HEK293 (cell line): ENCODE measurements at regions not wholly inside any gene's neighbourhood (a gene's known extent, or its start where the extent isn't known, plus 50 kb on each side); places are given as distances from the start of the nearest gene placed in this dataset.

Experiments used
- CTCF ChIA-PET: fragments of 350-600 bp; formaldehyde crosslinking; extraction: SDS; loops from one replicate; lab custom pipeline; 2021; ENCODE audit warnings: antibody characterized with exemption; lab: Yijun Ruan, JAX
- POLR2A ChIA-PET: fragments of 300-600 bp; formaldehyde crosslinking; extraction: SDS; loops from one replicate; lab custom pipeline; 2020; ENCODE audit warnings: antibody characterized with exemption, inconsistent platforms; lab: Yijun Ruan, JAX
- H3K27ac ChIP-seq: fragments of 200-500 bp; sonication (Bioruptor generic); 2 replicates; pipeline ENCODE4 v1.5.1; 2014; ENCODE audit warnings: low read depth, low read length, control low read depth, inconsistent platforms; ENCODE audit errors: extremely low read depth
- H3K36me3 ChIP-seq, 2 experiments: fragments of 200-500 bp in 1 of 2; sonication (Bioruptor generic) in 1 of 2; 1 replicate in 1 of 2; 2 replicates in 1 of 2; pipeline ENCODE4 v1.5.1; 2014 to 2017; ENCODE audit warnings: inconsistent platforms in 2 of 2, low read length in 2 of 2; ENCODE audit not compliant: control insufficient read depth in 2 of 2, insufficient read depth in 1 of 2
- H3K4me1 ChIP-seq: fragments of 200-500 bp; sonication (Bioruptor generic); 2 replicates; pipeline ENCODE4 v1.5.1; 2014; ENCODE audit warnings: mild to moderate bottlenecking, low read length, inconsistent platforms; ENCODE audit not compliant: control insufficient read depth, insufficient read depth
- H3K4me3 ChIP-seq: 2 replicates; pipeline ENCODE4 v1.5.1; 2011; ENCODE audit warnings: low read depth, mild to moderate bottlenecking, control low read depth, low read length, moderate library complexity
- H3K9me3 ChIP-seq: fragments of 200-500 bp; sonication (Bioruptor generic); 2 replicates; pipeline ENCODE4 v1.5.1; 2014; ENCODE audit warnings: low read depth, low read length, inconsistent platforms; ENCODE audit not compliant: control insufficient read depth, insufficient read depth
- GLI2 ChIP-seq: fragments of 450-650 bp; formaldehyde crosslinking; IDR thresholded peaks from 2 replicates; pipeline ENCODE4; 2017; ENCODE audit warnings: missing biosample characterization, missing genetic modification characterization, low read depth, borderline replicate concordance
- KLF9 ChIP-seq: fragments of 450-650 bp; formaldehyde crosslinking; IDR thresholded peaks from 2 replicates; pipeline ENCODE4 v1.5.1; 2016; ENCODE audit warnings: missing biosample characterization, missing genetic modification characterization, low read depth
- MZF1 ChIP-seq: fragments of 450-650 bp; formaldehyde crosslinking; IDR thresholded peaks from 2 replicates; pipeline ENCODE4 v1.5.1; 2017; ENCODE audit warnings: missing biosample characterization, missing genetic modification characterization, borderline replicate concordance
- ZBTB10 ChIP-seq: fragments of 450-650 bp; formaldehyde crosslinking; IDR thresholded peaks from 2 replicates; pipeline ENCODE4 v1.5.1; 2016; ENCODE audit warnings: missing biosample characterization, missing genetic modification characterization
- ZBTB17 ChIP-seq: fragments of 450-650 bp; formaldehyde crosslinking; IDR thresholded peaks from 2 replicates; pipeline ENCODE4 v1.5.1; 2016; ENCODE audit warnings: missing biosample characterization, missing genetic modification characterization
- ZBTB49 ChIP-seq: fragments of 450-650 bp; formaldehyde crosslinking; IDR thresholded peaks from 2 replicates; pipeline ENCODE4 v1.5.1; 2016; ENCODE audit warnings: missing biosample characterization, missing genetic modification characterization, low read depth
- ZBTB8A ChIP-seq: fragments of 450-650 bp; formaldehyde crosslinking; IDR thresholded peaks from 2 replicates; pipeline ENCODE4 v1.5.1; 2016; ENCODE audit warnings: missing biosample characterization, missing genetic modification characterization
- ZIC2 ChIP-seq: fragments of 450-650 bp; formaldehyde crosslinking; IDR thresholded peaks from 2 replicates; pipeline ENCODE4 v1.5.1; 2016; ENCODE audit warnings: missing biosample characterization, missing genetic modification characterization
- ZNF133 ChIP-seq: fragments of 450-650 bp; formaldehyde crosslinking; IDR thresholded peaks from 2 replicates; pipeline ENCODE4 v1.5.1; 2016; ENCODE audit warnings: missing biosample characterization, missing genetic modification characterization
- ZNF335 ChIP-seq: fragments of 450-650 bp; formaldehyde crosslinking; conservative IDR thresholded peaks from 2 replicates; pipeline ENCODE4 v1.5.1; 2016; ENCODE audit warnings: missing biosample characterization, missing genetic modification characterization
- ZNF354C ChIP-seq: fragments of 450-650 bp; formaldehyde crosslinking; IDR thresholded peaks from 2 replicates; pipeline ENCODE4 v1.5.1; 2016; ENCODE audit warnings: missing biosample characterization, missing genetic modification characterization, low read depth, borderline replicate concordance
- ZNF391 ChIP-seq: fragments of 450-650 bp; formaldehyde crosslinking; IDR thresholded peaks from 2 replicates; pipeline ENCODE4 v1.5.1; 2016; ENCODE audit warnings: low read depth, missing biosample characterization, missing genetic modification characterization, borderline replicate concordance
- ZNF488 ChIP-seq: fragments of 450-650 bp; formaldehyde crosslinking; IDR thresholded peaks from 2 replicates; pipeline ENCODE4 v1.5.1; 2016; ENCODE audit warnings: missing biosample characterization, missing genetic modification characterization
- ZNF514 ChIP-seq: fragments of 450-650 bp; formaldehyde crosslinking; IDR thresholded peaks from 2 replicates; pipeline ENCODE4 v1.5.1; 2016; ENCODE audit warnings: missing biosample characterization, missing genetic modification characterization
- ZNF600 ChIP-seq: fragments of 450-650 bp; formaldehyde crosslinking; IDR thresholded peaks from 2 replicates; pipeline ENCODE4 v1.5.1; 2016; ENCODE audit warnings: missing biosample characterization, missing genetic modification characterization
- ZNF629 ChIP-seq: fragments of 450-650 bp; formaldehyde crosslinking; IDR thresholded peaks from 2 replicates; pipeline ENCODE4 v1.5.1; 2017; ENCODE audit warnings: missing biosample characterization, missing genetic modification characterization
- ZNF701 ChIP-seq: fragments of 450-650 bp; formaldehyde crosslinking; IDR thresholded peaks from 2 replicates; pipeline ENCODE4 v1.5.1; 2016; ENCODE audit warnings: missing biosample characterization, missing genetic modification characterization
- ZNF704 ChIP-seq: fragments of 450-650 bp; formaldehyde crosslinking; IDR thresholded peaks from 2 replicates; pipeline ENCODE4 v1.5.1; 2016; ENCODE audit warnings: missing biosample characterization, missing genetic modification characterization
- TF ChIP-seq, protein P1 (sequence below): fragments of 450-650 bp; formaldehyde crosslinking; IDR thresholded peaks from 2 replicates; pipeline ENCODE4 v1.5.1; 2016; ENCODE audit warnings: missing biosample characterization, missing genetic modification characterization
- TF ChIP-seq, protein P2 (sequence below): fragments of 450-650 bp; formaldehyde crosslinking; IDR thresholded peaks from 2 replicates; pipeline ENCODE4 v1.5.1; 2016; ENCODE audit warnings: missing biosample characterization, missing genetic modification characterization

GRCh38 chr3:31043184-31043819 is 148.8 kb upstream of the GADL1 start (continued):
- no peak for TF ChIP-seq ZNF335 (tag by site-specific recombination)

GRCh38 chr3:31047673-31048072 is 153.2 kb upstream of the GADL1 start:
- H3K9me3 ChIP-seq: no peaks in the 10 kb centered on the region
- POLR2A ChIA-PET: no interaction called here
- no peak overlapping the region for H3K4me3 ChIP-seq
- H3K27ac ChIP-seq: no peak overlapping the region
- H3K4me1 ChIP-seq: no peaks in the 10 kb centered on the region
- CTCF ChIA-PET: no interaction called here
- no peaks in the 10 kb centered on the region for H3K36me3 ChIP-seq
- no peak for TF ChIP-seq ZBTB8A
- TF ChIP-seq KLF9 (tag by site-specific recombination): no peak
- no peak for TF ChIP-seq ZNF701 (tag by site-specific recombination)
- TF ChIP-seq ZNF514: no peak
- TF ChIP-seq, all 188 proteins: peak for 0

DNA sequence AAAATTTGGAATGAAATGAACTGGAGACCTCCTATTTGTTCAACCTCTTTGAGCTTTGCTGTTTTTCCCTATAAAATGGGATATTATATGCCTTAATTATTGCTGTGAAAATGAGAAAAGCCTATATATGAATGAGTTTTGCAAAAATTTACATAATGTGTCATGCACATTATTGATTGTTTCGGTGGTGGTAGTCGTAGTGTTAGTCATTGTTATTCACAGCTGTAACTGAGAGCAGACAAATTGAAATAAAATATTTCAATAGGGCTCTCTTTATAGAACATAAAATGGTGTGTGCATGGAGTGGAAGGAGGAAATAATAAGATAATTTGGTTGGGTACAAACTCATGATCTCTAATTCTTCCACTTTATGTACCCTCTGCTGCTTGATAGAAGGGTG is 153.7 kb upstream of the GADL1 start:
- Histone ChIP-seq H3K9me3 (no peaks in the 10 kb centered on the region), H3K27ac (no peak overlapping the region), H3K4me3 (no peak overlapping the region), H3K36me3 (no peaks in the 10 kb centered on the region), H3K4me1 (no peaks in the 10 kb centered on the region)
- TF ChIP-seq ZBTB17 (tag by site-specific recombination): no peak
- no peak for TF ChIP-seq ZNF354C (tag by site-specific recombination)
- TF ChIP-seq GLI2: no peak
- CTCF ChIA-PET: no interaction called here
- POLR2A ChIA-PET: no interaction called here

- Histone ChIP-seq H3K36me3 (no peaks in the 10 kb centered on the region), H3K9me3 (no peaks in the 10 kb centered on the region), H3K27ac (no peak overlapping the region), H3K4me3 (no peak overlapping the region), H3K4me1 (no peaks in the 10 kb centered on the region)
- no peak for TF ChIP-seq ZBTB49 (tag by site-specific recombination)
- TF ChIP-seq ZNF600: no peak
- TF ChIP-seq MZF1 (tag by site-specific recombination): no peak
- TF ChIP-seq, protein P1, sequence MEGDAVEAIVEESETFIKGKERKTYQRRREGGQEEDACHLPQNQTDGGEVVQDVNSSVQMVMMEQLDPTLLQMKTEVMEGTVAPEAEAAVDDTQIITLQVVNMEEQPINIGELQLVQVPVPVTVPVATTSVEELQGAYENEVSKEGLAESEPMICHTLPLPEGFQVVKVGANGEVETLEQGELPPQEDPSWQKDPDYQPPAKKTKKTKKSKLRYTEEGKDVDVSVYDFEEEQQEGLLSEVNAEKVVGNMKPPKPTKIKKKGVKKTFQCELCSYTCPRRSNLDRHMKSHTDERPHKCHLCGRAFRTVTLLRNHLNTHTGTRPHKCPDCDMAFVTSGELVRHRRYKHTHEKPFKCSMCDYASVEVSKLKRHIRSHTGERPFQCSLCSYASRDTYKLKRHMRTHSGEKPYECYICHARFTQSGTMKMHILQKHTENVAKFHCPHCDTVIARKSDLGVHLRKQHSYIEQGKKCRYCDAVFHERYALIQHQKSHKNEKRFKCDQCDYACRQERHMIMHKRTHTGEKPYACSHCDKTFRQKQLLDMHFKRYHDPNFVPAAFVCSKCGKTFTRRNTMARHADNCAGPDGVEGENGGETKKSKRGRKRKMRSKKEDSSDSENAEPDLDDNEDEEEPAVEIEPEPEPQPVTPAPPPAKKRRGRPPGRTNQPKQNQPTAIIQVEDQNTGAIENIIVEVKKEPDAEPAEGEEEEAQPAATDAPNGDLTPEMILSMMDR (tag by site-specific recombination): no peak
- no peak for TF ChIP-seq ZIC2 (tag by site-specific recombination)
- no peak for TF ChIP-seq ZNF133
- TF ChIP-seq, protein P2, sequence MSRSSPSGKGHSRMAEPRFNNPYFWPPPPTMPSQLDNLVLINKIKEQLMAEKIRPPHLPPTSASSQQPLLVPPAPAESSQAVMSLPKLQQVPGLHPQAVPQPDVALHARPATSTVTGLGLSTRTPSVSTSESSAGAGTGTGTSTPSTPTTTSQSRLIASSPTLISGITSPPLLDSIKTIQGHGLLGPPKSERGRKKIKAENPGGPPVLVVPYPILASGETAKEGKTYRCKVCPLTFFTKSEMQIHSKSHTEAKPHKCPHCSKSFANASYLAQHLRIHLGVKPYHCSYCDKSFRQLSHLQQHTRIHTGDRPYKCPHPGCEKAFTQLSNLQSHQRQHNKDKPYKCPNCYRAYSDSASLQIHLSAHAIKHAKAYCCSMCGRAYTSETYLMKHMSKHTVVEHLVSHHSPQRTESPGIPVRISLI: no peak
- TF ChIP-seq ZBTB10 (tag by site-specific recombination): no peak
- TF ChIP-seq ZNF704 (tag by site-specific recombination): no peak
- TF ChIP-seq ZNF629: no peak
- TF ChIP-seq ZNF488 (tag by site-specific recombination): no peak
- TF ChIP-seq ZNF391 (tag by site-specific recombination): no peak
- POLR2A ChIA-PET: no interaction called here
- CTCF ChIA-PET: no interaction called here
Measured at GRCh38 chr3:31050296-31050695, 155.8 kb upstream of the GADL1 start.
